ENCODE measurements at regions not wholly inside any gene's neighbourhood (a gene's known extent, or its start where the extent isn't known, plus 50 kb on each side); places are given as distances from the start of the nearest gene placed in this dataset.

DNA sequence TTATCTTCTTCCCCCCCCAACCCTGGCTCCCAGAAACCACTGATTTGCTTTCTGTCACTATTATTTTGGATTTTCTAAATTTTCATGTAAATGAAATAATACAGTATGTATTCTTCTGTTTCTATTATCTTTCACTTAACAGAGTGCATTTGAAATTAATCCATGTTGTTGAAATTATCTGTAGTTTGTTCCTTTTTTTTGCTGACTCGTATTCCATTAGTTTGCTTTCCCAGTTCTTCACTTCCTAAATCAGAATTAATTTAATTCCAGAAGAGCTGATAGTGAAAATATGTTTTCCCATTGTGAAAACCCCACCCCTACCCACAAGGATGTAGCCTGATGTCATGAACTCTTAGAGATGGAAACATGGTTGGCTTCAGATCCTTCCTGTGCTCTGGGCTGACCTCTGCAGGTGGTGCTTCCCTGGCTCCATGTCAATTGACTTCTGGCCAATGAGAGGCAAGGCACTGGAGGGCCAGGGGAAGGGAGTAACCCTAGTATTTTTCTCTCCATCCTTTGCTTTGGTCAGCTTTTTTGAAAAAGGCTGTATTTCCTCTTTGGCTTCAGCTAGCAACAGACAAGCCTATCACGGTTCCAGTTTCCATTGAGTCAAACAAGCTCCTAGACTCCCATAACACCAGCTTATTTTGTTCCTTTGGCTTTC, 244.4 kb upstream of the HSF2 start:
- TF ChIP-seq, protein P1, sequence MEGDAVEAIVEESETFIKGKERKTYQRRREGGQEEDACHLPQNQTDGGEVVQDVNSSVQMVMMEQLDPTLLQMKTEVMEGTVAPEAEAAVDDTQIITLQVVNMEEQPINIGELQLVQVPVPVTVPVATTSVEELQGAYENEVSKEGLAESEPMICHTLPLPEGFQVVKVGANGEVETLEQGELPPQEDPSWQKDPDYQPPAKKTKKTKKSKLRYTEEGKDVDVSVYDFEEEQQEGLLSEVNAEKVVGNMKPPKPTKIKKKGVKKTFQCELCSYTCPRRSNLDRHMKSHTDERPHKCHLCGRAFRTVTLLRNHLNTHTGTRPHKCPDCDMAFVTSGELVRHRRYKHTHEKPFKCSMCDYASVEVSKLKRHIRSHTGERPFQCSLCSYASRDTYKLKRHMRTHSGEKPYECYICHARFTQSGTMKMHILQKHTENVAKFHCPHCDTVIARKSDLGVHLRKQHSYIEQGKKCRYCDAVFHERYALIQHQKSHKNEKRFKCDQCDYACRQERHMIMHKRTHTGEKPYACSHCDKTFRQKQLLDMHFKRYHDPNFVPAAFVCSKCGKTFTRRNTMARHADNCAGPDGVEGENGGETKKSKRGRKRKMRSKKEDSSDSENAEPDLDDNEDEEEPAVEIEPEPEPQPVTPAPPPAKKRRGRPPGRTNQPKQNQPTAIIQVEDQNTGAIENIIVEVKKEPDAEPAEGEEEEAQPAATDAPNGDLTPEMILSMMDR (IDR thresholded peaks at IDR 0.05), result no peak
- TF ChIP-seq POLR2A (IDR thresholded peaks at IDR 0.05), result no peak

Data from stomach (tissue), 4 donors.